Epithelial cell of esophagus (primary cell): ENCODE measurements at regions not wholly inside any gene's neighbourhood (a gene's known extent, or its start where the extent isn't known, plus 50 kb on each side); places are given as distances from the start of the nearest gene placed in this dataset.

Experiments
- DNase-seq: peaks from one replicate; pipeline ENCODE4 v3.0.0; 2010; ENCODE audit warnings: low read depth
- H3K4me3 ChIP-seq: 2 replicates; pipeline ENCODE4 v1.5.1; 2011; ENCODE audit warnings: mild to moderate bottlenecking, low read length, control low read depth
- TF ChIP-seq, protein P1 (sequence below): IDR thresholded peaks from 2 replicates; pipeline ENCODE4 v1.5.1; 2011; ENCODE audit warnings: low read depth, mild to moderate bottlenecking, low read length, control low read depth, inconsistent platforms; ENCODE audit not compliant: insufficient read depth; ENCODE audit errors: missing control alignments

DNA sequence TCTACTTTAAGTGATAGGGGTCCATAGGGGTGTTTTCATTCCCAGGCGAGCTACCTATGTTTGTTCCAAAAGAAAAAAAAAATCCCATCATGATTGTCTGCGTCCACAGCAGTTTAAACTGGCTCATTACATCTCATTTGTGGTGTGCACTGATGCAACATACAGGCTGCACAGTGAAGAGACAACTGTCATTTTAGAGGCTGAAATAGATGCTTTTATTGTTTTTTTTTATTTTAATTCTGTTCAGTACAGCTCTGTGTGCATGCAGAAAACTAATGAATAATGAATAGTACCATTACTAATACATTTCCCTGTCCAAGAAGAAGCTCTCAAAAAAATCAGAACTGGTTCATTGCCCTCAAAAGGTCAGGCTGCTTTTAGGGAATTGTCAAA, 92.8 kb upstream of the ZNF516 start:
- TF ChIP-seq, protein P1, sequence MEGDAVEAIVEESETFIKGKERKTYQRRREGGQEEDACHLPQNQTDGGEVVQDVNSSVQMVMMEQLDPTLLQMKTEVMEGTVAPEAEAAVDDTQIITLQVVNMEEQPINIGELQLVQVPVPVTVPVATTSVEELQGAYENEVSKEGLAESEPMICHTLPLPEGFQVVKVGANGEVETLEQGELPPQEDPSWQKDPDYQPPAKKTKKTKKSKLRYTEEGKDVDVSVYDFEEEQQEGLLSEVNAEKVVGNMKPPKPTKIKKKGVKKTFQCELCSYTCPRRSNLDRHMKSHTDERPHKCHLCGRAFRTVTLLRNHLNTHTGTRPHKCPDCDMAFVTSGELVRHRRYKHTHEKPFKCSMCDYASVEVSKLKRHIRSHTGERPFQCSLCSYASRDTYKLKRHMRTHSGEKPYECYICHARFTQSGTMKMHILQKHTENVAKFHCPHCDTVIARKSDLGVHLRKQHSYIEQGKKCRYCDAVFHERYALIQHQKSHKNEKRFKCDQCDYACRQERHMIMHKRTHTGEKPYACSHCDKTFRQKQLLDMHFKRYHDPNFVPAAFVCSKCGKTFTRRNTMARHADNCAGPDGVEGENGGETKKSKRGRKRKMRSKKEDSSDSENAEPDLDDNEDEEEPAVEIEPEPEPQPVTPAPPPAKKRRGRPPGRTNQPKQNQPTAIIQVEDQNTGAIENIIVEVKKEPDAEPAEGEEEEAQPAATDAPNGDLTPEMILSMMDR = no peak
- no peak for DNase-seq
- H3K4me3 ChIP-seq = no peak overlapping the region

- TF ChIP-seq, protein P1 = no peak
These were observed 92.3 kb upstream of the ZNF516 start for GRCh38 chr18:76587147-76587878.

GRCh38 chr18:76584414-76585310, 89.6 kb upstream of the ZNF516 start:
- TF ChIP-seq, protein P1 = no peak
- H3K4me3 ChIP-seq = no peak overlapping the region
- DNase-seq = no peak

More at GRCh38 chr18:76587147-76587878, 92.3 kb upstream of the ZNF516 start:
- DNase-seq = no peak
- no peak overlapping the region for H3K4me3 ChIP-seq

GRCh38 chr18:76581261-76581660, 86.2 kb upstream of the ZNF516 start:
- TF ChIP-seq, protein P1 = no peak
- no peak for DNase-seq

DNA sequence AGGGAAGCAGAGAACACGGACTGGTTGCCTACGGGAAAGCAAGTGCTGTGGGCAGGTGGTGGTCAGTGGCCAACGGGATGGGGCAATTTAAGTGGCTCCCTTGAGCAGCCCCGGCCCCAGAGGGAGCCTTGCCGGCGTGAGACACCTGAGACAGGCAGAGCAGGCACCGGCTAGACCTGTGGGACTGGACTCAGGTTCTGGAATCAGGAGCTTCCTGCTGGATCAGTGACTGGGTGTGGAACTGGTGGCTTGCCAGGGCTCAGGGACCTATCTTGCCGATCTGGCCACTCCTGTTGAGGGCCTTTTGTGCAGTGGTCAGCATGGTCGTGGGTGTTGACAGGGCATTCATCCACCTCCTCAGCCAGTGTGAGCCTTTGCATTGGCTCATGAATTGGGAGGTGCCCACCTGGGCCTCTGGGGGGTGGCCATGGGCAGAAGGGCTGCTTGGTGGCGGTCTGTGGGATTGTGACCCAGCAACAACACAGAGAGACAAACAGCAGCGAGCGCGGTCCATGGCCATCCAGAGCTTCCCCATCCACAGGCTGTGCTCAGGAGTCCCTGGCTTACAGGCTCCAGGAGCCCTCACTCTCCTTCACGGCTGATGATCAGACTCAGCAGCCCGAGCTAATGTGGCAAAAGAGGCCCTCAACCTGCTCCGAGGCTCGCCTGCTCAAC, 85.4 kb upstream of the ZNF516 start:
- TF ChIP-seq, protein P1 = no peak
- peak; percentile 33 for DNase-seq
- no peak overlapping the region for H3K4me3 ChIP-seq

More at GRCh38 chr18:76581261-76581660, 86.2 kb upstream of the ZNF516 start:
- H3K4me3 ChIP-seq = no peak overlapping the region

- DNase-seq = no peak
- TF ChIP-seq, protein P1 = no peak
- H3K4me3 ChIP-seq = no peak overlapping the region
These were observed 84.3 kb upstream of the ZNF516 start for GRCh38 chr18:76579301-76579695.
